Hepatocyte (in vitro differentiated cells): ENCODE measurements at regions not wholly inside any gene's neighbourhood (a gene's known extent, or its start where the extent isn't known, plus 50 kb on each side); places are given as distances from the start of the nearest gene placed in this dataset.

Experiments
- DNase-seq: peaks from one replicate; pipeline ENCODE4 v3.0.0-alpha.2; 2016; ENCODE audit warnings: low spot score
- H2AFZ ChIP-seq: fragments of 200-600 bp; sonication (generic); 2 replicates; pipeline ENCODE4 v1.6.0; 2016; ENCODE audit warnings: antibody characterized with exemption, mild to moderate bottlenecking
- H3K27ac ChIP-seq: fragments of 200-600 bp; sonication (generic); 2 replicates; pipeline ENCODE4 v1.5.1; 2016; ENCODE audit warnings: mild to moderate bottlenecking
- H3K27me3 ChIP-seq: fragments of 200-600 bp; sonication (generic); 2 replicates; pipeline ENCODE4 v1.6.1; 2016
- H3K36me3 ChIP-seq: fragments of 200-600 bp; sonication (generic); replicated peaks from 2 replicates; pipeline ENCODE4 v1.5.1; 2016; ENCODE audit warnings: low read depth; ENCODE audit not compliant: insufficient read depth
- H3K4me1 ChIP-seq: fragments of 200-600 bp; sonication (generic); 2 replicates; pipeline ENCODE4 v1.5.1; 2016; ENCODE audit warnings: mild to moderate bottlenecking, moderate library complexity; ENCODE audit not compliant: insufficient read depth
- H3K4me2 ChIP-seq: fragments of 200-600 bp; sonication (generic); 2 replicates; pipeline ENCODE4 v1.6.0; 2016
- H3K4me3 ChIP-seq: fragments of 200-600 bp; sonication (generic); 2 replicates; pipeline ENCODE4 v1.5.1; 2016; ENCODE audit warnings: mild to moderate bottlenecking
- H3K79me2 ChIP-seq: fragments of 200-600 bp; sonication (generic); 2 replicates; pipeline ENCODE4 v1.6.0; 2017; ENCODE audit warnings: mild to moderate bottlenecking
- H3K9me2 ChIP-seq: fragments of 200-600 bp; sonication (generic); replicated peaks from 2 replicates; pipeline ENCODE4 v1.6.0; 2017; ENCODE audit warnings: mild to moderate bottlenecking; ENCODE audit not compliant: insufficient read depth
- H3K9me3 ChIP-seq: fragments of 200-600 bp; sonication (generic); 2 replicates; pipeline ENCODE4 v1.5.1; 2016; ENCODE audit warnings: low read depth, mild to moderate bottlenecking
- H4K20me1 ChIP-seq: fragments of 200-600 bp; sonication (generic); 2 replicates; pipeline ENCODE4 v1.6.0; 2016; ENCODE audit warnings: mild to moderate bottlenecking; ENCODE audit not compliant: insufficient read depth, poor library complexity, severe bottlenecking
- EZH2 ChIP-seq: fragments of 200-600 bp; sonication (generic); IDR thresholded peaks from 2 replicates; pipeline ENCODE4 v1.6.1; 2016; ENCODE audit warnings: antibody characterized with exemption, mild to moderate bottlenecking, borderline replicate concordance
- EZH2phosphoT487 ChIP-seq: fragments of 200-600 bp; sonication (generic); IDR thresholded peaks from one replicate; pipeline ENCODE4 v1.6.1; 2018; ENCODE audit warnings: antibody characterized with exemption, mild to moderate bottlenecking, low read depth, moderate library complexity; ENCODE audit not compliant: unreplicated experiment, severe bottlenecking
- WGBS: methylation state at CpG from one replicate; pipeline ENCODE4 v1.1.6; 2016; ENCODE audit warnings: low lambda C conversion rate; ENCODE audit errors: missing lambda C conversion rate; 5-methylcytosine and 5-hydroxymethylcytosine counted together
- TF ChIP-seq, protein P1 (sequence below): fragments of 200-600 bp; sonication (generic); IDR thresholded peaks from 2 replicates; pipeline ENCODE4 v1.5.1; 2016; ENCODE audit warnings: antibody characterized with exemption, mild to moderate bottlenecking; ENCODE audit not compliant: poor library complexity

- Histone ChIP-seq H3K79me2 (no peaks in the 10 kb centered on the region), H3K4me3 (no peak overlapping the region), H4K20me1 (no peaks in the 10 kb centered on the region), H3K4me2 (no peak overlapping the region), H3K9me3 (no peaks in the 10 kb centered on the region), H3K9me2 (no peaks in the 10 kb centered on the region), H3K27me3 (no peaks in the 10 kb centered on the region), H3K4me1 (no peaks in the 10 kb centered on the region), H3K36me3 (no peaks in the 10 kb centered on the region), H3K27ac (no peak overlapping the region), H2AFZ (no peak overlapping the region)
- 78% methylated on average over 2 of the region's 2 CpGs for WGBS
- TF ChIP-seq EZH2 = no peak
- TF ChIP-seq EZH2phosphoT487 = no peak
- TF ChIP-seq, protein P1, sequence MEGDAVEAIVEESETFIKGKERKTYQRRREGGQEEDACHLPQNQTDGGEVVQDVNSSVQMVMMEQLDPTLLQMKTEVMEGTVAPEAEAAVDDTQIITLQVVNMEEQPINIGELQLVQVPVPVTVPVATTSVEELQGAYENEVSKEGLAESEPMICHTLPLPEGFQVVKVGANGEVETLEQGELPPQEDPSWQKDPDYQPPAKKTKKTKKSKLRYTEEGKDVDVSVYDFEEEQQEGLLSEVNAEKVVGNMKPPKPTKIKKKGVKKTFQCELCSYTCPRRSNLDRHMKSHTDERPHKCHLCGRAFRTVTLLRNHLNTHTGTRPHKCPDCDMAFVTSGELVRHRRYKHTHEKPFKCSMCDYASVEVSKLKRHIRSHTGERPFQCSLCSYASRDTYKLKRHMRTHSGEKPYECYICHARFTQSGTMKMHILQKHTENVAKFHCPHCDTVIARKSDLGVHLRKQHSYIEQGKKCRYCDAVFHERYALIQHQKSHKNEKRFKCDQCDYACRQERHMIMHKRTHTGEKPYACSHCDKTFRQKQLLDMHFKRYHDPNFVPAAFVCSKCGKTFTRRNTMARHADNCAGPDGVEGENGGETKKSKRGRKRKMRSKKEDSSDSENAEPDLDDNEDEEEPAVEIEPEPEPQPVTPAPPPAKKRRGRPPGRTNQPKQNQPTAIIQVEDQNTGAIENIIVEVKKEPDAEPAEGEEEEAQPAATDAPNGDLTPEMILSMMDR = no peak
- DNase-seq = no peak
These were observed 671.1 kb downstream of the TUSC7 start for GRCh38 chr3:117380631-117381030.

DNA sequence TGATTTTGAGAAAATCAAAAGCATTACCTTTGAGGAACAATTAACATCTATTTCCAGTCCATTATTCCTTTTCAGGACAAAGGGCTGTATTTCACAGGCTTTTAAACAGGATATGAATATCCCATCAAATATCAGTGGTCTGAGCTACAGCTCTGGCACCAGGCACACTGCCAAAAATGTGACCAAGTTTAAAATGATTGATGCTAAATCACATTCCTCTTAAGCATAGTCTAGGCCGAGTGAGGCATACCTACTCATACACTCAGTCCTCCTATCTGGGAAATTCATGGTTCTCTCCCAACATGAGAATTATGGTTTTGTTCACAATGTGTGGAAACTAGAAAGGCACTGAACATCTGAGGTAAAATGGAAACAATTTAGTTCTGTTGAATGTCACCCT is 683.5 kb downstream of the TUSC7 start:
- WGBS = 87% methylated on average over 1 of the region's 1 CpG
- no peaks in the 10 kb centered on the region for H4K20me1 ChIP-seq
- no peak for TF ChIP-seq EZH2
- no peak for TF ChIP-seq EZH2phosphoT487
- TF ChIP-seq, protein P1 = no peak
- H3K9me2 ChIP-seq = no peaks in the 10 kb centered on the region
- no peaks in the 10 kb centered on the region for H3K79me2 ChIP-seq
- no peaks in the 10 kb centered on the region for H3K27me3 ChIP-seq
- DNase-seq = no peak
- no peaks in the 10 kb centered on the region for H3K36me3 ChIP-seq
- H3K4me2 ChIP-seq = no peak overlapping the region
- no peak overlapping the region for H3K27ac ChIP-seq
- no peak overlapping the region for H3K4me3 ChIP-seq
- peaks cover 3% of the 10 kb centered on the region for H3K4me1 ChIP-seq
- no peaks in the 10 kb centered on the region for H3K9me3 ChIP-seq
- H2AFZ ChIP-seq = no peak overlapping the region

- no peak for DNase-seq
- H3K4me1 ChIP-seq = peaks cover 25% of the 10 kb centered on the region
- H3K9me2 ChIP-seq = no peaks in the 10 kb centered on the region
- no peak overlapping the region for H3K4me3 ChIP-seq
- peak overlapping the region; percentile 32 for H2AFZ ChIP-seq
- no peaks in the 10 kb centered on the region for H3K36me3 ChIP-seq
- H3K27me3 ChIP-seq = no peaks in the 10 kb centered on the region
- H3K9me3 ChIP-seq = no peaks in the 10 kb centered on the region
- no peaks in the 10 kb centered on the region for H4K20me1 ChIP-seq
- TF ChIP-seq EZH2phosphoT487 (no peak), EZH2 (no peak)
- TF ChIP-seq, protein P1 = no peak
- no peak overlapping the region for H3K4me2 ChIP-seq
- peak overlapping the region; percentile 14 for H3K27ac ChIP-seq
- H3K79me2 ChIP-seq = no peaks in the 10 kb centered on the region
- 48% methylated on average over 12 of the region's 12 CpGs for WGBS
These were observed 688.7 kb downstream of the TUSC7 start for GRCh38 chr3:117398141-117398899.
